OCI-LY3 (cell line): ENCODE measurements at regions not wholly inside any gene's neighbourhood (a gene's known extent, or its start where the extent isn't known, plus 50 kb on each side); places are given as distances from the start of the nearest gene placed in this dataset.

Experiments used
- EZH2phosphoT487 ChIP-seq: fragments of 200-600 bp; shearing (Covaris generic); IDR thresholded peaks from 2 replicates; pipeline ENCODE4 v1.6.1; 2018; ENCODE audit warnings: antibody characterized with exemption, mixed run types, low read depth
- TF ChIP-seq, protein P1 (sequence below): fragments of 200-600, 300-600 bp; sonication (generic); IDR thresholded peaks from 2 replicates; pipeline ENCODE4 v1.5.1; 2014; ENCODE audit warnings: antibody characterized with exemption, low read length, low read depth

GRCh38 chr19:23547156-23547555 lies 139.9 kb downstream of the ZNF675 start:
- TF ChIP-seq, protein P1, sequence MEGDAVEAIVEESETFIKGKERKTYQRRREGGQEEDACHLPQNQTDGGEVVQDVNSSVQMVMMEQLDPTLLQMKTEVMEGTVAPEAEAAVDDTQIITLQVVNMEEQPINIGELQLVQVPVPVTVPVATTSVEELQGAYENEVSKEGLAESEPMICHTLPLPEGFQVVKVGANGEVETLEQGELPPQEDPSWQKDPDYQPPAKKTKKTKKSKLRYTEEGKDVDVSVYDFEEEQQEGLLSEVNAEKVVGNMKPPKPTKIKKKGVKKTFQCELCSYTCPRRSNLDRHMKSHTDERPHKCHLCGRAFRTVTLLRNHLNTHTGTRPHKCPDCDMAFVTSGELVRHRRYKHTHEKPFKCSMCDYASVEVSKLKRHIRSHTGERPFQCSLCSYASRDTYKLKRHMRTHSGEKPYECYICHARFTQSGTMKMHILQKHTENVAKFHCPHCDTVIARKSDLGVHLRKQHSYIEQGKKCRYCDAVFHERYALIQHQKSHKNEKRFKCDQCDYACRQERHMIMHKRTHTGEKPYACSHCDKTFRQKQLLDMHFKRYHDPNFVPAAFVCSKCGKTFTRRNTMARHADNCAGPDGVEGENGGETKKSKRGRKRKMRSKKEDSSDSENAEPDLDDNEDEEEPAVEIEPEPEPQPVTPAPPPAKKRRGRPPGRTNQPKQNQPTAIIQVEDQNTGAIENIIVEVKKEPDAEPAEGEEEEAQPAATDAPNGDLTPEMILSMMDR, result no peak
- TF ChIP-seq EZH2phosphoT487, result no peak
